BE2C (cell line): ENCODE measurements at regions not wholly inside any gene's neighbourhood (a gene's known extent, or its start where the extent isn't known, plus 50 kb on each side); places are given as distances from the start of the nearest gene placed in this dataset.

ENCODE experiments used
- DNase-seq: peaks from one replicate; pipeline ENCODE4 v3.0.0-alpha.2; 2020
- H3K27me3 ChIP-seq: fragments of 250-450 bp; sonication (Bioruptor Pico); 2 replicates; pipeline ENCODE4 v1.5.1; 2020; ENCODE audit warnings: mild to moderate bottlenecking
- H3K36me3 ChIP-seq: fragments of 250-450 bp; sonication (Bioruptor Pico); 2 replicates; pipeline ENCODE4 v1.5.1; 2020; ENCODE audit warnings: mild to moderate bottlenecking
- H3K4me1 ChIP-seq: fragments of 250-450 bp; sonication (Bioruptor Pico); 2 replicates; pipeline ENCODE4 v1.5.1; 2020
- H3K4me3 ChIP-seq: 2 replicates; pipeline ENCODE4 v1.5.1; 2011; ENCODE audit warnings: low read depth, low read length
- H3K9me3 ChIP-seq: fragments of 250-450 bp; sonication (Bioruptor Pico); 2 replicates; pipeline ENCODE4 v1.5.1; 2020
- CTCF ChIP-seq: IDR thresholded peaks from 2 replicates; pipeline ENCODE4 v1.5.1; 2012; ENCODE audit warnings: mild to moderate bottlenecking, low read depth, low read length

- no peak for DNase-seq
- Histone ChIP-seq H3K4me3 (no peak overlapping the region), H3K27me3 (no peaks in the 10 kb centered on the region), H3K9me3 (no peaks in the 10 kb centered on the region), H3K36me3 (no peaks in the 10 kb centered on the region), H3K4me1 (no peaks in the 10 kb centered on the region)
- TF ChIP-seq CTCF, result no peak
Observed at GRCh38 chr13:97069050-97069815, 75.0 kb upstream of the OXGR1 start.

GRCh38 chr13:97072297-97072696, 78.0 kb upstream of the OXGR1 start:
- Histone ChIP-seq H3K9me3 (0 out of 2 replicates have a peak, but pooled peaks cover 3% of the 10 kb centered on the region), H3K4me3 (no peak overlapping the region), H3K27me3 (no peaks in the 10 kb centered on the region), H3K36me3 (no peaks in the 10 kb centered on the region), H3K4me1 (no peaks in the 10 kb centered on the region)
- DNase-seq, result no peak
- no peak for TF ChIP-seq CTCF

DNA sequence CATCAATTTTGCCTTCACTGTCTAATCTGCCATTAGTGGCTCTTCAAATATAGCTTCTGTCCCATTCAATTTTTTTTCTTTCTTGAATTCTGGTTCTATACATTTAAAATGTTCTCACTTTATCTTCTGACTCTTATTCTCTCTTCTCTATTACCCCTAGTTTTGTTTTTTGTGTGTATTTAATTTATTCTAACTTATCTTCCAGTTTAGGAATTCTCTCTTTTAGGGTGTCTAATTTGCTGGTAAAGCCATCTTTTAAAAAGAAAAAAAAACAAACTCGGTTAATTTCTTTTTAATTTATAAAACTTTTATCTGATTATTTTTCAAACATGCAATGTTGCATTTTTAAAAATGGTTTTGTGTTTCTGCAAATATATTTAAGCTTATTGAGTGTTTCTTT, 80.3 kb upstream of the OXGR1 start:
- Histone ChIP-seq H3K4me3 (no peak overlapping the region), H3K27me3 (no peaks in the 10 kb centered on the region), H3K9me3 (0 out of 2 replicates have a peak, but pooled peaks cover 3% of the 10 kb centered on the region), H3K36me3 (no peaks in the 10 kb centered on the region), H3K4me1 (no peaks in the 10 kb centered on the region)
- no peak for TF ChIP-seq CTCF
- no peak for DNase-seq

DNA sequence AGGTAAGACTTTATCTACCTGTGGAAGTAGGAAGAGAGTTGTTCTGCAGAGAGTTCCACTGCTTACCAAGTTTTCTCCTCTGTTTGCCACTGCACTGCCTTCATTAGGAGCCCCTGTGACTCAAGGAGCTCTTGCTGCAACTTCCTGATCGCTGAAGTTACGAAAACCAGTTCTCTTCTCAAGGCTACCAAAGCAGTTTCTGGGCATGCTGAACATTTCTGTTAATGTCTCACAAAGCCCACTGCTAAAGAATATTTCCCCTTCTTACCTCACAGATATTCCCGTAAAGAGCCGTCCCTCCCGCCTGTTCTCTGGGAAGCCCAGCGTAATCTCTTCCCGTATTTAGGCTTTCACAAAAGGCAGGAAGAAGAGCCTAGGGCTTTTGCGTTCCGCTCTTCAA, 82.6 kb upstream of the OXGR1 start:
- no peak for DNase-seq
- H3K9me3 ChIP-seq, result 0 out of 2 replicates have a peak, but pooled peaks cover 3% of the 10 kb centered on the region
- H3K4me1 ChIP-seq, result no peaks in the 10 kb centered on the region
- H3K27me3 ChIP-seq, result no peaks in the 10 kb centered on the region
- no peak overlapping the region for H3K4me3 ChIP-seq
- H3K36me3 ChIP-seq, result no peaks in the 10 kb centered on the region
- TF ChIP-seq CTCF, result no peak

DNA sequence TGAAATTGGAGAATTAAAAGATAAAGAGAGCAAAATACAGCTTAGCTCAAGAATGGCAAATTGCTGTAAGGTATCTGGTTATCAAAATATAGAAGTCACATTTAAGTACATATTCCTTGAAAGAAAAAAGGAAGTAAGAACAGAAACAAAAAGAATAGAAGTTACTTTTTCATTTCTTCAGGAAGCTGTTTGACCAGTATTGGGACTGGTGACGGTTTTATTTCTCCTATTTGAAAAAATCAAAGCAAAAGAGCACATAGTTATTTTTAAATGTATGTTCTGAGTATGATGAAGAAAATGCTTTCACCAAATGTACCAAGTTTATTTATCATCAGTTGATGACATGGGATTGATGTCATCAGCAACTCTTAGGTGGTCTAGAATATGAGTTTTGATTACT, 83.1 kb upstream of the OXGR1 start:
- H3K4me3 ChIP-seq, result no peak overlapping the region
- no peaks in the 10 kb centered on the region for H3K27me3 ChIP-seq
- H3K4me1 ChIP-seq, result no peaks in the 10 kb centered on the region
- H3K9me3 ChIP-seq, result 0 out of 2 replicates have a peak, but pooled peaks cover 3% of the 10 kb centered on the region
- TF ChIP-seq CTCF, result no peak
- H3K36me3 ChIP-seq, result no peaks in the 10 kb centered on the region
- no peak for DNase-seq

DNA sequence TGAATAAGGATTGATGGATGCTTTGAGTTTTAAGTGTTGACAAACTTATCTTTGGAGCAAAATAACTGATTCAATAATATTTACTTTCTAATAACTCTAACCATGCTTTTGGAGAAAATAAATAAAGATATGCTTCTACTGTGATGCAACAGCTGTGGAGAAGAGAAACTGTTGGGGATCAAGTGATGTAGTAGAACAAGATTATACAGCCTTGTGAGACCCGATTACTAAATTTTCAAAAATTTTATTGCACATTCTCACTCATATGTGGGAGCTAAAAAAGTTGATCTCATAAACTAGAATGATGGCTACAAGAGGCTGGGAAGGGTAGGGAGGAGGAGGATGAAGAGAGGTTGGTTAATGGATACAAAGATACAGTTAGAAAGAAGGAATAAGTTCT, 85.5 kb upstream of the OXGR1 start:
- Histone ChIP-seq H3K4me3 (no peak overlapping the region), H3K36me3 (no peaks in the 10 kb centered on the region), H3K9me3 (0 out of 2 replicates have a peak, but pooled peaks cover 3% of the 10 kb centered on the region), H3K4me1 (no peaks in the 10 kb centered on the region), H3K27me3 (no peaks in the 10 kb centered on the region)
- DNase-seq, result no peak
- no peak for TF ChIP-seq CTCF
